ENCODE measurements at regions not wholly inside any gene's neighbourhood (a gene's known extent, or its start where the extent isn't known, plus 50 kb on each side); places are given as distances from the start of the nearest gene placed in this dataset.

- no peaks in the 10 kb centered on the region for H3K9me3 Mint-ChIP-seq (ENCODE audit: unreplicated experiment)
- Histone ChIP-seq H3K4me3 (ENCODE audit: low read depth, low read length) (no peak overlapping the region), H3K27me3 (replicated peaks; ENCODE audit: control insufficient read depth, insufficient read depth, low read length) (no peaks in the 10 kb centered on the region), H3K9me3 (no peaks in the 10 kb centered on the region), H3K36me3 (ENCODE audit: control insufficient read depth, insufficient read depth, low read length) (no peaks in the 10 kb centered on the region), H3K4me1 (no peaks in the 10 kb centered on the region)
- DNase-seq = no peak
- H3K27me3 Mint-ChIP-seq (ENCODE audit: insufficient read depth, unreplicated experiment) = no peaks in the 10 kb centered on the region
- H3K4me1 Mint-ChIP-seq (ENCODE audit: low read depth, unreplicated experiment) = no peaks in the 10 kb centered on the region
- no TSS peak for BruUV-seq (replicated peaks)
- H3K4me3 Mint-ChIP-seq (ENCODE audit: unreplicated experiment) = no peak overlapping the region
- intact Hi-C loops (cut with micrococcal nuclease; ENCODE audit: unreplicated experiment) = no loop called here
- TF ChIP-seq, protein P1, sequence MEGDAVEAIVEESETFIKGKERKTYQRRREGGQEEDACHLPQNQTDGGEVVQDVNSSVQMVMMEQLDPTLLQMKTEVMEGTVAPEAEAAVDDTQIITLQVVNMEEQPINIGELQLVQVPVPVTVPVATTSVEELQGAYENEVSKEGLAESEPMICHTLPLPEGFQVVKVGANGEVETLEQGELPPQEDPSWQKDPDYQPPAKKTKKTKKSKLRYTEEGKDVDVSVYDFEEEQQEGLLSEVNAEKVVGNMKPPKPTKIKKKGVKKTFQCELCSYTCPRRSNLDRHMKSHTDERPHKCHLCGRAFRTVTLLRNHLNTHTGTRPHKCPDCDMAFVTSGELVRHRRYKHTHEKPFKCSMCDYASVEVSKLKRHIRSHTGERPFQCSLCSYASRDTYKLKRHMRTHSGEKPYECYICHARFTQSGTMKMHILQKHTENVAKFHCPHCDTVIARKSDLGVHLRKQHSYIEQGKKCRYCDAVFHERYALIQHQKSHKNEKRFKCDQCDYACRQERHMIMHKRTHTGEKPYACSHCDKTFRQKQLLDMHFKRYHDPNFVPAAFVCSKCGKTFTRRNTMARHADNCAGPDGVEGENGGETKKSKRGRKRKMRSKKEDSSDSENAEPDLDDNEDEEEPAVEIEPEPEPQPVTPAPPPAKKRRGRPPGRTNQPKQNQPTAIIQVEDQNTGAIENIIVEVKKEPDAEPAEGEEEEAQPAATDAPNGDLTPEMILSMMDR (IDR thresholded peaks at IDR 0.05; ENCODE audit: insufficient read depth in 1 of 2, low read depth in 1 of 2, low read length in 1 of 2, severe bottlenecking in 1 of 2, unreplicated experiment in 1 of 2) = no peak
- CTCF ChIA-PET = no interaction called here
- H3K36me3 Mint-ChIP-seq (ENCODE audit: insufficient read depth, unreplicated experiment) = no peaks in the 10 kb centered on the region
- H3K27ac Mint-ChIP-seq (ENCODE audit: unreplicated experiment) = no peak overlapping the region
- POLR2A ChIA-PET = no interaction called here
Observed at GRCh38 chrX:4682636-4683035, 969.2 kb upstream of the PRKX start.

GRCh38 chrX:4675686-4676300 lies 962.3 kb upstream of the PRKX start:
- Mint-ChIP-seq H3K27me3 (ENCODE audit: insufficient read depth, unreplicated experiment) (no peaks in the 10 kb centered on the region), H3K4me3 (ENCODE audit: unreplicated experiment) (no peak overlapping the region), H3K9me3 (ENCODE audit: unreplicated experiment) (no peaks in the 10 kb centered on the region), H3K4me1 (ENCODE audit: low read depth, unreplicated experiment) (no peaks in the 10 kb centered on the region), H3K27ac (ENCODE audit: unreplicated experiment) (no peak overlapping the region), H3K36me3 (ENCODE audit: insufficient read depth, unreplicated experiment) (no peaks in the 10 kb centered on the region)
- intact Hi-C loops (cut with micrococcal nuclease; ENCODE audit: unreplicated experiment) = no loop called here
- Histone ChIP-seq H3K36me3 (ENCODE audit: control insufficient read depth, insufficient read depth, low read length) (no peaks in the 10 kb centered on the region), H3K4me1 (no peaks in the 10 kb centered on the region), H3K9me3 (no peaks in the 10 kb centered on the region), H3K27me3 (replicated peaks; ENCODE audit: control insufficient read depth, insufficient read depth, low read length) (no peaks in the 10 kb centered on the region), H3K4me3 (ENCODE audit: low read depth, low read length) (no peak overlapping the region)
- no peak for DNase-seq
- POLR2A ChIA-PET = no interaction called here
- CTCF ChIA-PET = no interaction called here
- TF ChIP-seq, protein P1 (IDR thresholded peaks at IDR 0.05; ENCODE audit: insufficient read depth in 1 of 2, low read depth in 1 of 2, low read length in 1 of 2, severe bottlenecking in 1 of 2, unreplicated experiment in 1 of 2) = no peak
- BruUV-seq (replicated peaks) = no TSS peak

- Mint-ChIP-seq H3K9me3 (ENCODE audit: unreplicated experiment) (no peaks in the 10 kb centered on the region), H3K4me1 (ENCODE audit: low read depth, unreplicated experiment) (no peaks in the 10 kb centered on the region), H3K27me3 (ENCODE audit: insufficient read depth, unreplicated experiment) (no peaks in the 10 kb centered on the region), H3K4me3 (ENCODE audit: unreplicated experiment) (no peak overlapping the region), H3K36me3 (ENCODE audit: insufficient read depth, unreplicated experiment) (no peaks in the 10 kb centered on the region), H3K27ac (ENCODE audit: unreplicated experiment) (no peak overlapping the region)
- Histone ChIP-seq H3K4me3 (ENCODE audit: low read depth, low read length) (no peak overlapping the region), H3K36me3 (ENCODE audit: control insufficient read depth, insufficient read depth, low read length) (no peaks in the 10 kb centered on the region), H3K27me3 (replicated peaks; ENCODE audit: control insufficient read depth, insufficient read depth, low read length) (no peaks in the 10 kb centered on the region), H3K9me3 (no peaks in the 10 kb centered on the region), H3K4me1 (no peaks in the 10 kb centered on the region)
- BruUV-seq (replicated peaks) = no TSS peak
- intact Hi-C loops (cut with micrococcal nuclease; ENCODE audit: unreplicated experiment) = no loop called here
- TF ChIP-seq, protein P1 (IDR thresholded peaks at IDR 0.05; ENCODE audit: insufficient read depth in 1 of 2, low read depth in 1 of 2, low read length in 1 of 2, severe bottlenecking in 1 of 2, unreplicated experiment in 1 of 2) = no peak
- ChIA-PET POLR2A (no interaction called here), CTCF (no interaction called here)
- DNase-seq = no peak
Observed at GRCh38 chrX:4674028-4674782, 960.8 kb upstream of the PRKX start.
